Activated CD4-positive, alpha-beta T cell treated with anti-CD3 and anti-CD28 coated beads, Interleukin-2, Interleukin-6, amounts not matched to agents 100 ng/mL and 50 ng/mL, durations not matched to agents 16 hours and 8 hours (primary cell): ENCODE measurements at regions not wholly inside any gene's neighbourhood (a gene's known extent, or its start where the extent isn't known, plus 50 kb on each side); places are given as distances from the start of the nearest gene placed in this dataset.

ENCODE experiments used
- DNase-seq: peaks from one replicate; pipeline ENCODE4 v3.0.0-alpha.2; 2020

- no peak for DNase-seq
Observed at GRCh38 chr1:81379430-81379829, 421.3 kb upstream of the ADGRL2 start.

DNA sequence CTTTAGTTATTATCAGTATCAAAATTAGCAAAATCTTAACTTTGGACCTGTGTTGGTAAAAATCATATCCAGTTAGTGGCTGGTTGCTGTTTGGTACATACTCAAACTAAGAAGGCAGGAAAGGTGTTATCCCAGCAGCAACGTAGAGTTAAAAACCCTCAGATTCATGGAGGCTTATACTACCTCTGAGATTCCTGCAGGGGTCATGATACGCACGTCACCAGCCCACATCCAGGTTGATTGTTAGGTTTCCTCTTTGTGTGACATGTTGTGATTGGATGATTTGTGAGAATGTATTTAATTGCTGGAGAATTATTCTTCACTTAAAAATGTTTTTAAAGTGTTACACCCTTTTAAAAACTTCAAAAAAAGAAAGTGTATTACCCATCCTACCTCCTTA lies 423.3 kb upstream of the ADGRL2 start:
- DNase-seq, result no peak

DNA sequence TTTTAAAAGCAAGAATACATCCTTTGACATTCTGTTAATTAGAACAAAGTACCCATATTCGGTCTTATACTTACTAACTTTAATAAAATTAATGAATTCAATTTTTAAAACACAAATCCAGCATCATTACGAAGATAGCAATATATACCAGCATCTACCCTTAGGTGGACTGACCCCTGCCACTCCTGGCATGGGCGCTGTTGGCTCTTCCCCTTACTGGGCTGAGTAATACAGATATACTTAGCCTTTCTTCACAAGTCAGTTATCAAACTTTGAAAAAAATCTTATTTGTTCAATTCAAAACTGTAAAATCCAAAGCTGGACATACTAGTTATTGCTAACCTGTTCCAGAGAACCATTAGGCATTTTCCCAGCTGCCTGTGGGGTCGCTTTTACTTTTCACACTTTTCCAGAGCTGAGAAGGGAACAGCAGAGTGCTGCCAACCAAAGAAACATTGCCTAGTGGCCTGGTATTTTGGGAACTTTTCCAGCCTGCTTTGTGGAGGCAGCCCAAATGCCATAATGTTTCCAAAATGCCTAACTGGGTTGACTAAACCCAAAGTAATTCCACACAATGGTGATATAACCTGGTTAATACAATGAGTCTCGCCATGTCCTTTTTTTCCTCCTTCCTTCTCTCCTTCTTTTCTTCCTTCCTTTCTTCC lies 424.7 kb upstream of the ADGRL2 start:
- DNase-seq, result no peak

GRCh38 chr1:81374481-81374880 lies 426.3 kb upstream of the ADGRL2 start:
- DNase-seq, result no peak

DNA sequence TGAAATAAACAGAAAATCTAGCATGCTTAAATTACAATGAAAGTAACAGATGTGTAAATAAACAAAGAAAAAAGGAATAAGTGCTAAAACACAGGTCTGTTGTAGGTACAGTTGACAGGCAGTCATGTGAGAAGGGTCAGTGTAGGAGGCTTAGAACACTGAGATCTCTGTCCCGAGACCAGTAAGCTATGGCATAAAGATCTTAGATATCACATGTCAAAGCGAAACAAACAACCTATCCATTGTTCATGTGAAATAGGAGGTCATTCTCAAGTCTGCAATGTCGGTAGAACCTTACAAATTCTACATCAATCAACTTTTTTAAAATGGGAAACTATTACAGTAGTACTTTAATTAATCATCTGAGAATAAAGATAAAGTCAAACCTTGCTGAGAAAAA lies 428.9 kb upstream of the ADGRL2 start:
- no peak for DNase-seq

DNA sequence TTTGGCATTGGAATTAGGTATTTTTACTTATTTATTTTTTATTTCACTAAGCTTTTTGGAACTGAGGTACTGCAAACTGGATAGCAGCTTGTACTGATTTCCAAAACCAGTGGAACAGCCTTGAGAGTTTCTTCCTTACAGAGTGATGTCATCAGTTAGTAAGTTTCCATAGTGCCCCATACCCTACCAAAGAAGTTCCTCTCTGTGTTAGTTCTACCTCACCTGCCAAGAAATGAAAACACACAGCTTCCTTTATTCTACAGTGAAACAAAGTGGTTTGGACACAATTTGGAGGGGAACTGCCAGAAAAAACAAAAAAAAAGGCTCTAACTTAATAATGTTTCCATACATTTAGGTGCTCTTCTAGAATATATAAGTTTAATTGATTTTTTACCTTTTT lies 430.9 kb upstream of the ADGRL2 start:
- DNase-seq, result no peak

DNA sequence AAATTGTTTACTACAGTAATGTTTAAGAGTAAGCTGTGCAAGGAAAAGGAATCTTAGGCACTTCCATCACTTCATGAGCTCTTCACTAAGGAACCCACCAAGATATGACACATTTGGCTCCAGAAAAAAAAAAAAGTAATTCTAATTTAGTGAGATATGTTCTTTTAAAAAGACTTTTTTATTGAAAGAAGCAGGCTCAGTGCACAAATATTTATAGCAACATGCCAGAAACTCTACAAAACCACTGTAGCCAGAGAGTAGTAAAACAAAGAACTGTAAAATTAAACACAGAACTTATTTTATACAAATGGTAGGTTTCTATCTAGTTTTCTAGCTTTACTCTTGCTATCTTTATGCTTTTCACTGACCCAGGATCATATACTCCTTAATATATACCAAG lies 434.6 kb upstream of the ADGRL2 start:
- no peak for DNase-seq

DNA sequence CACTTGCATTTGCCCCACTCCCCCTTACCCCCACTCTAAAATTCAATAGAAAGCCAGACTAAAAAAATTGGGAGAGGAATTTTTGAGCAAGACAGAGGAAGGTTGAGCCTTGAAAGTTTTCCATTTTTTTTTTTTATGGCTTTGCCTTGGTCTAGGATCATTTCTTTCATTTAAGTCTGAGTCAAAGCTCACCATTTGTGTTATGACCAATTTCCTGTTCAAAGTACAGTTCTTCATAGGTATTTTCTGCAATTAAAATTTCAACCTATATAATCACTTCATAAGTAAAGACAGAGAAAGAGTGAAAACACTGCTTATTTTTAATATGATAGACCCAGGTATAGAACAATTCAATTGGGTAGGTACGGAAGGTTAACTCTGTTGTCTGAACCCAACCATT lies 436.6 kb upstream of the ADGRL2 start:
- DNase-seq, result no peak

DNA sequence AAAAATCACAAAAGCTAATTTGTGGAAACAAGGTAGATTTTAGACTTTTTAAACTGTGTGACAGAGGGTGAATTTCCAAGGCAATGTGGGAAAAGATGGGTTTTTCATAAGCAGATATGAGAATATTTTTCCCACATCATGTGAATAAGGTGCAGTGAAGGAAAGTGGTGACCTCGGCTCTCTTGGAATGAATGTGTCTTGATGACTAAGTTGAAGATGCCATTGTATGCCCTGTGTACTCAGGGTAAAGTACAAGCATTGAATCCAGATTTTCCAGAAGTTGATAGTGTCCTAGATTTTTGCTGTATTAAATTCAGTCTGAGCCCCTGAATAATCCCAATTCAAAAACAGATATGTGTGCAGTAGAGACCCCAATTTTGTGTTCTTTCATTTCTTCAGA lies 442.6 kb upstream of the ADGRL2 start:
- DNase-seq, result no peak

GRCh38 chr1:81351864-81352263 lies 448.9 kb upstream of the ADGRL2 start:
- DNase-seq, result no peak

DNA sequence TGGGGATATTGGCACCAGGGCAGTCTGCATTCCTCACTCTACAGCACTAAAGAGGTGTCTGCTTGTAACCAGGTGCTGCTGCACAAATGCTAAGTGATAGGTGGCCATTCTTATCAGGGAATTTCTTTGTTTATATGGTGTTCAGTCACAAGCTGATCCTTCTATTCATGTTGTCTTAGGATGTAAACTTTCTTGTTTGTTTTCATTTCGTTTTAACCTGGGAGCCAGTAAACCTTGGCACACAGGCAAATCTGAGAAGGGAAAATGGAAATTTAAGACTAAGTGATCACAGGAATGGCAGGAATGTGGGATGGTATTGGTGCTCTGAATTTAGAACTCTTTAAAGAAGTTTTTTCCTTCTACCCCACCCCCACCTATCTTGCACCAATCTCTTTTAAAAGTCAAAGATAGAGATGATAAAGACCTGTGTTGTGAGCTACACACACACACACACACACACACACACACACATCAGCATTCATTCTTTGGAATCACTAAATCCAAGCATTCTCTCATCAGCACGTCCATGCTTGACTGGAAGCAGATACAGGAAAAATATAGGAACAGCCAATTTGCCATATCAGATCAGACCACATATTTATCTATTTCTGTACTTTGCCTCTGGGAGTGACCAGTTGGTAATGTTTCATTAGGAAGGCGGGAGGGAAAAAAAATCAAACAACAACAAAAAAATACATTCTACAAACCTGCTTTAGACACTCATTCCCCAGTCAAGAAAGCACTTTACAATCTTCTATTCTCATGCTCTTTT lies 451.4 kb upstream of the ADGRL2 start:
- DNase-seq, result no peak

GRCh38 chr1:81345110-81345509 lies 455.6 kb upstream of the ADGRL2 start:
- no peak for DNase-seq

GRCh38 chr1:81340239-81340638 lies 460.5 kb upstream of the ADGRL2 start:
- no peak for DNase-seq

GRCh38 chr1:81337226-81337625 lies 463.5 kb upstream of the ADGRL2 start:
- DNase-seq, result no peak

DNA sequence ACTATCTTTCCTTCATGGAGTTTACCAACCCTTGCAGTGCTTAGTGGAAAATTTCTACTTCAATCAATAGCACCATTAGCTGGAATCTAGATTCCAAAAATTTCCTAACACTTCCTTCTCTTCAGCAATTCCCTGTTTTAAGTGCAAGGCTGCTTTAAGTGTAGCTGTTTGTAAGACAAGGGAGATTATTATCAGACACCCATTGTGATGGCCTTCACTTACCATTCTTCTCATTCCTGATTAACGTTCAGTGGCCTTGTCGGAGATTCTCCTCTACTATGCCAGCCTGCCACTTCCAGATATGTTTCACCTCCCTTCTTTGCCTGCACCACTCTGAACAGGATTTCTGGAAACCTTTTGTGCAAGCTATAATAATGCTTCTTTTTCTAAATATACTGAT lies 464.9 kb upstream of the ADGRL2 start:
- DNase-seq, result no peak

GRCh38 chr1:81330521-81330920 lies 470.2 kb upstream of the ADGRL2 start:
- no peak for DNase-seq

DNA sequence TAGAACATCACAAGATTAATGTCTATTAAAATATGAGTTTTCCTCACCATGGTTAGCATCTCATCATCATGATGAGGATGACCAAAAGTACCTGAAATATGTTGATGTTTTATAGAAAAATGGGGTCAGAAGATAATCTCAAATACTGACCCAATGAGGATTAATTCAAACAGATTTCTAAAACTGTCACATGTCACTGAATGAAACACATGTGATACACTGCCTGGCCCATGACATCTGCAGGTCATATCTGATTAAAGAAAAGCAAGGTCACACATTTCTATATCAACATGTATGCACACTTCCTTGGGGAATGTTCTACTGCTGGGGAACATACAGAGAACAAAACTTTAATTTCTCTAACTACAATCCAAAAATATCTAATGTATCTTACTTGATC lies 470.6 kb upstream of the ADGRL2 start:
- DNase-seq, result no peak

- no peak for DNase-seq
Observed at GRCh38 chr1:81329041-81329440, 471.7 kb upstream of the ADGRL2 start.

DNA sequence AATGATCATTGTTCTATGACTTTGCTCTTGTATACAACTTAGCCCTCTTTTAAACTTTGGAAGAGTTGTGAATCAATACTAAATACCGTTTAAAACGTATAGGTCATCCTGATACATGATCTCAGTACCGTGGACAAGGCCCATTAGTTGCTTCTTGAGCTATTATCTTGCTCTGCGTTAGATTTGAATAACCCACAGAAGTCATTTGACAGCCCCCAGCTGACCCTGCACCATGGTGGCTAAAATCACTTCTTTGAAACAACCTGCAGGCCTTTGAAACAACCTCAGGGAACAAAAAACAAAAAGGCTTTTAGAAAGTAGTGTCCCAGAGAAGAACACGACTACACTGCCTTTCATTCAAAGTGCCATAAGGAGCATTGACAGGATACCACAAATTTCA lies 473.0 kb upstream of the ADGRL2 start:
- no peak for DNase-seq

DNA sequence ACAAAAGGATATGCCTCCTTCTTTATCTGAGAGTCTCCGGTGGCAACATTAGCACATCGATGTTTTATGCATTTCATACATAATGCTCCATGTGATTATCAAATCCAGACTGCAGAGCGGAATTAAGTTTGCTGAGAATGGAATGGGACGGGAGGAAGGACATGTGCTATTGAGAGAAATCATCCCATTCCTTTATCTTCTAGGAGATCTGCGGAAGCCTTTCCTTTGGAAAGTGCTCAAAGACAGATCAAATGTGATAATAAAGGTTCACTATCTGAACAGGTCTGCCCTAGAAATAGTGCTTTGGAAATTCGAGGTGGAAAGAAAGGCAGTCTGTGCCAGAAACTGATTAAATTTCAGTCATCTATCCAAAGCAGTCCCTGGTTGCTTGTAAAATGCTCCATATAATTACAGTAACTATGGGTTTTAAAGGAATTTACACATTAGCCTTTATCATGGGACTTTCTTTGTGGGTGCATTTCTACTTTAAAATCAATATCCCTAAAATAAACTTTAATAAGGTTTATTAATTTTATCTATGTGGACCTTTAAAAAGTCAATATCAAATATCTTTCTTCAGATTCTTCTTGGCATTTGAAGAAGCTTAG lies 473.5 kb upstream of the ADGRL2 start:
- no peak for DNase-seq

GRCh38 chr1:81326212-81326611 lies 474.5 kb upstream of the ADGRL2 start:
- no peak for DNase-seq

GRCh38 chr1:81325397-81325796 lies 475.3 kb upstream of the ADGRL2 start:
- DNase-seq, result no peak

DNA sequence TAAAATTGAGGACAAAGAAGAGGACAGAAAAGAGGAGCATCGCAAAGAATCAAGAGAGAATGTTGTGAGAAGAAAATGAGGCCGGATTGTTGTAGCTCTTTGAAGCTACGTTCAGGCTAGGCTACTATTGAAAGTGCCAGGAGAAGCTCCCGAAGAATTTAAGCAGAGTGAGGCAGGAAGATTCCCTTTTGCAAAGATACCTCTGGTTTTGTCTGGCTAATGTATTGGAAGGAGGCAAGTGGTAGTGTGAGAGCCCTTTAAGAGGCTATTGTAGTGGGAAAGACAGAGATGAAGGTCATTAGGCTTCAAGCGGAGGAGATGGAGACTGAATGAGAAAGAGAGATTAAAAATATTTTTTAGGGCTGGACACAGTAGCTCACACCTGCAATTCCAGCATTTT lies 476.9 kb upstream of the ADGRL2 start:
- no peak for DNase-seq

DNA sequence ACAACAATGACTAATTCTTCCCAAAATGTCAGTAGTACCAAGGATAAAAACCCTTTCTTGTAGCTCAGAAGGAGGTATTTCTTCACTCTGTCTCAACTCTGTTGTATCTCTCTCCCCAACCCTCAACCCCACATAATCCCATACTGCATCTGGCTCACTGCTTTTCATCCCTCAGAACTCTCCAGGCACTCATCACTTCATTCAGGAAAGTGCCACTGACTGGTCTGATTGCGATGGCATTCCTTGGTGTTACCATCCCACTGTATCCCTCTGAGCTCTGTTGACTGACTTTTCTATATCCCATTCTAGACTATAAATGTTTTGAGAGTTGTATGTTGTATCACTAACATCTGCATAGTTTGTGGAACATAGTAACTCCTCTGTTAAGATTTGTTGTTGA lies 483.5 kb upstream of the ADGRL2 start:
- no peak for DNase-seq
